ENCODE measurements at regions not wholly inside any gene's neighbourhood (a gene's known extent, or its start where the extent isn't known, plus 50 kb on each side); places are given as distances from the start of the nearest gene placed in this dataset.

GRCh38 chr7:27377988-27378387, 135.4 kb downstream of the EVX1 start:
- TF ChIP-seq CTCF (IDR thresholded peaks at IDR 0.05; ENCODE audit: extremely low read depth in 1 of 2, insufficient read depth in 1 of 2, low read depth in 1 of 2, low read length in 2 of 2), result no peak
- no peak for TF ChIP-seq POLR2A (IDR thresholded peaks at IDR 0.05; ENCODE audit: low read depth, low read length)
- TF ChIP-seq POLR2AphosphoS5 (IDR thresholded peaks at IDR 0.05; ENCODE audit: insufficient read depth, low read depth, low read length), result no peak
- TF ChIP-seq MAX (IDR thresholded peaks at IDR 0.05; ENCODE audit: insufficient read depth, insufficient read length), result no peak
- no peak for TF ChIP-seq EZH2 (IDR thresholded peaks at IDR 0.05; ENCODE audit: borderline replicate concordance, low read depth, low read length, severe bottlenecking)
- no peak for TF ChIP-seq GATA2 (IDR thresholded peaks at IDR 0.05; ENCODE audit: insufficient read depth, insufficient read length, low read depth, low read length)
- TF ChIP-seq MYC (IDR thresholded peaks at IDR 0.05; ENCODE audit: low read depth, low read length), result no peak
